Heart left ventricle (tissue), 13 donors: ENCODE measurements at regions not wholly inside any gene's neighbourhood (a gene's known extent, or its start where the extent isn't known, plus 50 kb on each side); places are given as distances from the start of the nearest gene placed in this dataset.

Experiments used
- POLR2A ChIP-seq, 2 donors: fragments of 450-650 bp; IDR thresholded peaks; one replicate each; pipeline ENCODE4 v1.6.1; 2017; ENCODE audit warnings: antibody characterized with exemption in 2 of 2, mild to moderate bottlenecking in 2 of 2, moderate library complexity in 2 of 2
- TF ChIP-seq, protein P1 (sequence below), 12 donors: fragments of 200-600 bp; sonication (generic) in 4 of 12; IDR thresholded peaks; one replicate each; pipeline versions ENCODE4 v1.5.0 to v1.8.0; 2018 to 2022; ENCODE audit warnings: antibody characterized with exemption in 12 of 12, mild to moderate bottlenecking in 5 of 12
- donor health status: ischemic (EF 13 %, LVEDD 7.1; RV severe dilation, severe dysfunction).
- donor health status: DM: no; HTN: yes; CAD: no.
- donor health status: DM: no; HTN: no; CAD: no.
- donor health status: ischemic (EF 25% LVEDD 6.9; RV normal size, moderate dysfunction).
- donor health status: ischemic (EF 25% LVEDD 5.7; RV mildly dilated, moderate dysfunction).
- donor health status: ischemic (EF 35%, LVEDD 5.7; RV mildly dilated, moderate dysfunction).
- donor health status: nonischemic (EF 11% LVEDD 7.7; RV severe dilation, severe dysfunction).
- donor health status: DM: yes; HTN: yes; CAD: no.
- donor health status: PGD.
- donor health status: ischemic (EF 29% LVEDD 5.4; RV normal size, mild dysfunction).
- donor health status: nonischemic (EF 23%, LVEDD 6.1; RV moderate dilation, normal function).

GRCh38 chr1:232754930-232755329 lies 50.3 kb upstream of the MAP10 start:
- TF ChIP-seq, protein P1, sequence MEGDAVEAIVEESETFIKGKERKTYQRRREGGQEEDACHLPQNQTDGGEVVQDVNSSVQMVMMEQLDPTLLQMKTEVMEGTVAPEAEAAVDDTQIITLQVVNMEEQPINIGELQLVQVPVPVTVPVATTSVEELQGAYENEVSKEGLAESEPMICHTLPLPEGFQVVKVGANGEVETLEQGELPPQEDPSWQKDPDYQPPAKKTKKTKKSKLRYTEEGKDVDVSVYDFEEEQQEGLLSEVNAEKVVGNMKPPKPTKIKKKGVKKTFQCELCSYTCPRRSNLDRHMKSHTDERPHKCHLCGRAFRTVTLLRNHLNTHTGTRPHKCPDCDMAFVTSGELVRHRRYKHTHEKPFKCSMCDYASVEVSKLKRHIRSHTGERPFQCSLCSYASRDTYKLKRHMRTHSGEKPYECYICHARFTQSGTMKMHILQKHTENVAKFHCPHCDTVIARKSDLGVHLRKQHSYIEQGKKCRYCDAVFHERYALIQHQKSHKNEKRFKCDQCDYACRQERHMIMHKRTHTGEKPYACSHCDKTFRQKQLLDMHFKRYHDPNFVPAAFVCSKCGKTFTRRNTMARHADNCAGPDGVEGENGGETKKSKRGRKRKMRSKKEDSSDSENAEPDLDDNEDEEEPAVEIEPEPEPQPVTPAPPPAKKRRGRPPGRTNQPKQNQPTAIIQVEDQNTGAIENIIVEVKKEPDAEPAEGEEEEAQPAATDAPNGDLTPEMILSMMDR (IDR thresholded peaks at IDR 0.05): no peak
- no peak for TF ChIP-seq POLR2A (IDR thresholded peaks at IDR 0.05)
